Right atrium auricular region (tissue), 2 donors: ENCODE measurements at regions not wholly inside any gene's neighbourhood (a gene's known extent, or its start where the extent isn't known, plus 50 kb on each side); places are given as distances from the start of the nearest gene placed in this dataset.

Source experiments
- DNase-seq: peaks from one replicate; pipeline ENCODE4 v3.0.0-alpha.2; 2019; ENCODE audit warnings: low spot score
- H3K27ac ChIP-seq, 2 donors: fragments of 200-600 bp; sonication (generic); 1 replicate in 1 of 2; 2 replicates in 1 of 2; pipeline ENCODE4 v1.5.1; 2016 to 2019
- H3K27me3 ChIP-seq, 2 donors: fragments of 200-600 bp; sonication (generic); one replicate each; pipeline versions ENCODE4 v1.5.1 to v1.6.0; 2017 to 2019
- H3K36me3 ChIP-seq: fragments of 200-600 bp; sonication (generic); one replicate; pipeline ENCODE4 v1.5.1; 2016
- H3K4me1 ChIP-seq, 2 donors: fragments of 200-600 bp; sonication (generic); one replicate each; pipeline versions ENCODE4 v1.5.1 to v1.6.0; 2017 to 2019
- H3K4me3 ChIP-seq, 2 donors: fragments of 200-600 bp; sonication (generic); 1 replicate in 1 of 2; 2 replicates in 1 of 2; pipeline ENCODE4 v1.5.1; 2017 to 2019; ENCODE audit warnings: mild to moderate bottlenecking in 1 of 2, moderate library complexity in 1 of 2
- H3K9me3 ChIP-seq, 2 donors: fragments of 200-600 bp; sonication (generic); one replicate each; pipeline ENCODE4 v1.5.1; 2019
- TF ChIP-seq, protein P1 (sequence below), 2 donors: fragments of 200-600 bp; sonication (generic); IDR thresholded peaks; one replicate each; pipeline ENCODE4 v1.5.1; 2019; ENCODE audit warnings: antibody characterized with exemption in 2 of 2

DNA sequence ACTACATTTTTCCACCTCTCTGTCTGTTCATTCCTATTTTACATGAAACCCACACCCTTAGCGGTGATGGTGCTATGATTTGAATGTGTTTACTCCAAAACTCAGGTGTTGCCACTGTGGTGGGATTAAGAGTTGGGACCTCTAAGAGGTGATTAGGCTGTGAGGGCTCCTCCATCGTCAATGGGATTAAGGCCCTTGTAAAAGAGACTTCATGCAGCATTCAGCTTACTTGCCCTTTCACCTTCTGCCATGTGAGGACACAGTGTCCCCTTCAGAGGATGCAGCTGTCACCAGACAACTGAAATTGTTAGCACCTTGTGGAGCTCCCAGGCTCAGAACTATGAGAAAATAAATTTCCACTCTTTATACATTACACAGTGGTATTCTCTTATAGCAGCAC, 182.2 kb downstream of the NOC3L start:
- TF ChIP-seq, protein P1, sequence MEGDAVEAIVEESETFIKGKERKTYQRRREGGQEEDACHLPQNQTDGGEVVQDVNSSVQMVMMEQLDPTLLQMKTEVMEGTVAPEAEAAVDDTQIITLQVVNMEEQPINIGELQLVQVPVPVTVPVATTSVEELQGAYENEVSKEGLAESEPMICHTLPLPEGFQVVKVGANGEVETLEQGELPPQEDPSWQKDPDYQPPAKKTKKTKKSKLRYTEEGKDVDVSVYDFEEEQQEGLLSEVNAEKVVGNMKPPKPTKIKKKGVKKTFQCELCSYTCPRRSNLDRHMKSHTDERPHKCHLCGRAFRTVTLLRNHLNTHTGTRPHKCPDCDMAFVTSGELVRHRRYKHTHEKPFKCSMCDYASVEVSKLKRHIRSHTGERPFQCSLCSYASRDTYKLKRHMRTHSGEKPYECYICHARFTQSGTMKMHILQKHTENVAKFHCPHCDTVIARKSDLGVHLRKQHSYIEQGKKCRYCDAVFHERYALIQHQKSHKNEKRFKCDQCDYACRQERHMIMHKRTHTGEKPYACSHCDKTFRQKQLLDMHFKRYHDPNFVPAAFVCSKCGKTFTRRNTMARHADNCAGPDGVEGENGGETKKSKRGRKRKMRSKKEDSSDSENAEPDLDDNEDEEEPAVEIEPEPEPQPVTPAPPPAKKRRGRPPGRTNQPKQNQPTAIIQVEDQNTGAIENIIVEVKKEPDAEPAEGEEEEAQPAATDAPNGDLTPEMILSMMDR (IDR thresholded peaks at IDR 0.05) = no peak
- H3K27me3 ChIP-seq = no peaks in the 10 kb centered on the region
- no peaks in the 10 kb centered on the region for H3K9me3 ChIP-seq
- no peak overlapping the region for H3K27ac ChIP-seq
- no peak overlapping the region for H3K4me3 ChIP-seq
- H3K4me1 ChIP-seq = peaks cover 0 to 19% of the 10 kb centered on the region in 2 donors
- no peak for DNase-seq
- no peaks in the 10 kb centered on the region for H3K36me3 ChIP-seq

DNA sequence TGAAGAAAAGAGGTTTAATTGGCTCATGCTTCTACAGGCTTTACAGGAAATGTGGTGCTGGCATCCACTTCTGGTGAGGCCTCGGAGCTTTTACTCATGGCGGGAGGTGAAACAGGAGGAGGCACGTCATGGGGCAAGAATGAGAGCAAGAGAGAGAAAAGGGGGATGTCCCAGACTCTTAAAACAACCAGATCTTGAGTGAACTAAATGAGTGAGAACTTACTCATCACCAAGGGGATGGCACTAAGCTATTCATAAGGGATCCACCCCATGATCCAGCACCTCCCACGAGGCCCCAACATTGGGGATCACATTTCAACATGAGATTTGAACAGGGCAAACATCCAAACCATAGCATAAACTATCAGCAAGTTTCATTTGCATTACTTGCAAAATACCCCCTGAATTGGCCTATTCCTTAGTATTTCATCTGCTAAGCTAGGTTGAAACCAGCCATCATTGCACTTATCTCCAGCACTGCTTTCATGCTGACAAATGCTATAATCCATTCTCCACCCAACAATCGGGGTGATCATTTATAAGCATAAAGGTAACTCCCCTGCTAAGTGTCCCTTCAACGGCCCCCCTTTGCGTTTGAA, 179.0 kb downstream of the NOC3L start:
- TF ChIP-seq, protein P1 (IDR thresholded peaks at IDR 0.05) = no peak
- Histone ChIP-seq H3K4me1 (peaks cover 0 to 4% of the 10 kb centered on the region in 2 donors), H3K27me3 (no peaks in the 10 kb centered on the region), H3K27ac (no peak overlapping the region), H3K36me3 (no peaks in the 10 kb centered on the region), H3K4me3 (no peak overlapping the region), H3K9me3 (no peaks in the 10 kb centered on the region)
- no peak for DNase-seq

DNA sequence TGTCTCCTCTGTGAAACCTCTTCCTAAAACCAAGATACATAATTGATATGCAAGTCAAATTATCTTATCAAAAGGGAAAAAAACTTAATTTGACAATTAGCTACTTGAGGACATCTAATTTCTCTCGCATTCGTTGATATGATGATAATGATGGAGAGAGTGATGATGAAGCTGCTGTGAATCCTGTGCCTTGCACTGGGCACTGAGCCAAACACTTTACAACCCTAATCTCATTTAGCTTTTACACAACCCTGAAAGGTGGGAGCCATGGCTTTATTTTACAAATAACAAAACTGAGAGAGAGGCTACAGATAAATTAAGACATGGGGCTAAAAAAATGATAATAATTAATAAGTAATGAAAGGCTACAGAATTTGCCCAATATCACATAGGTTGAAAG, 176.0 kb downstream of the NOC3L start:
- DNase-seq = no peak
- Histone ChIP-seq H3K9me3 (no peaks in the 10 kb centered on the region), H3K27ac (no peak overlapping the region), H3K4me3 (no peak overlapping the region), H3K36me3 (no peaks in the 10 kb centered on the region), H3K27me3 (no peaks in the 10 kb centered on the region), H3K4me1 (no peaks in the 10 kb centered on the region)
- TF ChIP-seq, protein P1 (IDR thresholded peaks at IDR 0.05) = no peak

- H3K4me1 ChIP-seq = peaks cover 0 to 4% of the 10 kb centered on the region in 2 donors
- TF ChIP-seq, protein P1 (IDR thresholded peaks at IDR 0.05) = no peak
- no peaks in the 10 kb centered on the region for H3K36me3 ChIP-seq
- no peaks in the 10 kb centered on the region for H3K9me3 ChIP-seq
- H3K27me3 ChIP-seq = no peaks in the 10 kb centered on the region
- DNase-seq = no peak
- H3K4me3 ChIP-seq = no peak overlapping the region
- no peak overlapping the region for H3K27ac ChIP-seq
Observed at GRCh38 chr10:94192333-94192732, 170.4 kb downstream of the NOC3L start.

DNA sequence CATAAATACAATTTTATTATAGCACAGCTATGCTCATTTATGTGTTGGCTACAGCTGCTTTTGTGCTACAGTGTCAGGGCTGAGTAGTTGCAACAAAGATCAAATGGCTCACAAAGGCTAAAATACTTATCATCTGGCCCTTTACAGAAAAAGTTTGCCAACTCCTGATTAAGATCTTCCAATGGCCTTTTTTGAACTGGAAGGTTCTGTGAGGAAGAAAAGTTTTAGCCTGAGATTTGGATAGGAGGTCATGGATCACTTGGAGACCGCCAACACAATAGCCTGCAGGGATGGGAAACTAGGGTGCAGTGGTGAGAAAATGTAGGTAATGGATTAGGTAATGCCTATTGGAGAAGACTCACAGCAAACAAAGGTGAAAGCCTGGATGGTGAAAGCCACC, 169.8 kb downstream of the NOC3L start:
- TF ChIP-seq, protein P1 (IDR thresholded peaks at IDR 0.05) = no peak
- Histone ChIP-seq H3K27me3 (no peaks in the 10 kb centered on the region), H3K27ac (no peak overlapping the region), H3K9me3 (no peaks in the 10 kb centered on the region), H3K36me3 (no peaks in the 10 kb centered on the region), H3K4me1 (peaks cover 0 to 4% of the 10 kb centered on the region in 2 donors), H3K4me3 (no peak overlapping the region)
- DNase-seq = no peak

DNA sequence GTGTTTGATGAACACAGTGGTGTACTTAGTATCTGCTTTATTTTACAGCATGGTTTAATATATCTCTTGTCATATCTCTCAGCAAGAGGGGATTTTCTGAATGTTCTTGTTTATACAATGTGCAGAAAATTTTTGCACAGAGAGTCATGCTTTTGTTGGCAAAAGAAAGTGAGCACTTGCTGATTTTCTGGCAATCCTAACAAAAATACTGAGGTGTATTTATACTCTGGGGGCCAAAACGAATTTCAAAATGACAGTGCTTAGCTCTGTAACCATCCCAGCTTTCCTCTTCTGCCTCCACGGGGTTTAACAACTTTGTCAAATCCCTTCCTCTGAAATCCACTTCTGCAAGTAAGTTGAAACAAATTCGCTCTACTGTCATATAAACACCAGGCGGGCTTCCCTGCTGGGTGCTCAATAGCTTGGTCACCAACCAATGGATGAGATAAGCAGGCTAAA, 169.2 kb downstream of the NOC3L start:
- no peaks in the 10 kb centered on the region for H3K27me3 ChIP-seq
- no peak overlapping the region for H3K27ac ChIP-seq
- no peaks in the 10 kb centered on the region for H3K36me3 ChIP-seq
- DNase-seq = no peak
- TF ChIP-seq, protein P1 (IDR thresholded peaks at IDR 0.05) = no peak
- no peaks in the 10 kb centered on the region for H3K9me3 ChIP-seq
- no peak overlapping the region for H3K4me3 ChIP-seq
- peaks cover 0 to 4% of the 10 kb centered on the region in 2 donors for H3K4me1 ChIP-seq
